GM21717 (cell line): ENCODE measurements at regions not wholly inside any gene's neighbourhood (a gene's known extent, or its start where the extent isn't known, plus 50 kb on each side); places are given as distances from the start of the nearest gene placed in this dataset.
"Not testable (repeated sequence)": the region's sequence is repeated elsewhere in the genome, so short reads cannot be mapped to it uniquely, and the experiment has no call there.

ENCODE experiments used
- ATAC-seq: cut with Tn5 transposase; IDR thresholded peaks from one replicate; pipeline ENCODE4 v1.9.1; 2021; ENCODE audit warnings: mild to moderate bottlenecking, moderate library complexity; ENCODE audit not compliant: unreplicated experiment

DNA sequence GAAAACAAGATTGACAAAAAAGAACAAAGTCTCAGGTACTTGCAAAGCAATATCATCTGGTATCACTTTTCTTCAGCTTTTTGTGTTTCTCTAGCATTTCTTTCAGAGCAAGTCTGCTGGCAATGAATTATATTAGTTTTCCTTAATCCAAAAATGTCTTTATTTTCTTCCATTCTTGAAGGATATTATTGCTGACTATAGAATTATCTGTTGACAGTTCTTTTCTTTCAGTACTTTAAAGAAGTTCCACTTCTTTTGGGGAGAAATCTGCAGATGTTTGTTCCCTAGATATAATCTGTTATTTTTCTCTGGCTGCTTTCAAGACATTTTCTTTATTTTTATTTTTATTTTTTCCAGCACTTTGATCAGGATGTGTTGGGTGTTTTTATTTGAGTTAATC is 161.8 kb upstream of the SPRED2 start:
- no peak for ATAC-seq

DNA sequence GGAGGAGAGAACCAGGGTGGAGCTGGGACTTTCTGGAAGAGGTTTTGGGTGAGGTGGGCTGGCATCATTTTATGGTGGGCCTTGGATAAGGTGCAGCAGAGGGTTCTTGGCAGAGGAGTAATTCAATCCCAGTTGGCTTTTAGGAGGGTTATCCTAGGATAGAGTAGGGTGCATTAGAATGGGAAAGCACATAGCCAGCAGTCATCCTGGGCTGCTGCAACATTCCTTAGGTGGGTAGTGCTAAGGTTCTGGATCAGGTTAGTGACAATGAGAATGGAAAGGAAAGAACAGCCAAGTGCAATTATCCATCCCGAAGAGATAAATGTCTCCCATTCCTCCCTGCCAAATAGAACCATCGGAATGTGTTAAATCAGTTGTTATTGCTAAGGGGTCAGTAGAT is 157.3 kb upstream of the SPRED2 start:
- no peak for ATAC-seq

DNA sequence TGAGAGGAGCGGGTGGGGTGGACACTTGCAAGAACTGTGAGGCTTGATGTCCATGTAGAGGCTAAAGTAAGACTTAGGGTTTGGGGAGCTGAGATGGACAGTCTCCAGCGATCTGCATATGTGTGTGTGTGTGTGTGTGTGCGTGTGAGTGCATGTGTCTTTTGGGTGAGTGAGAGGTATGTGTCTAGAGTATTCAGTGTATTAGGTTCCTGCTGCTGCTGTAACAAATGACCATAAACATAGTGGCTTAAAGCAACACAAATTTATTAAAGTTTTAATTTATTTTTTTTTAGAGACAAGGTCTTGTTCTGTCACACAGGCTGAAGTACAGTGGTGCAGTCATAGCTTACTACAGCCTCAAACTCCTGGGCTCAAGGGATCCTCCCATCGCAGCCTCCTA is 155.4 kb upstream of the SPRED2 start:
- ATAC-seq: no peak

DNA sequence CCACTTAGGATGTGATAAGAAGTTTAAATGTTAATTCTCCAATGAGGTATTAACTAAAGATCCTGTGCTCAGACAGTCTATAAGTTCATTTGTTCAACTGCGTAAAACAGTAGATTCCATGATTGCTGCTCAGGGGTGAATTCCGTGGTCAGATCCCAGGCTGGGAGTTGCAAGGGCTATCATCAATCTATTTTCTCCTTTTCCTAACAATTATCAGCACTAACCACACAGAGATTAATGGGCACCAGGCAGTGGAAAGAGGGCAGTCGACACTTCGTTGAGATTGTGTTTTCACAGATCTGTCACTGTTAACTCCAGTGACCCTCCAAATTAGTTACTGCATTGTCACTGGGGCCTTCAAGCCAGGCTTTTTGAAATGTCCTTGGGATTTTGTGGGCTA is 154.1 kb upstream of the SPRED2 start:
- ATAC-seq: no peak

DNA sequence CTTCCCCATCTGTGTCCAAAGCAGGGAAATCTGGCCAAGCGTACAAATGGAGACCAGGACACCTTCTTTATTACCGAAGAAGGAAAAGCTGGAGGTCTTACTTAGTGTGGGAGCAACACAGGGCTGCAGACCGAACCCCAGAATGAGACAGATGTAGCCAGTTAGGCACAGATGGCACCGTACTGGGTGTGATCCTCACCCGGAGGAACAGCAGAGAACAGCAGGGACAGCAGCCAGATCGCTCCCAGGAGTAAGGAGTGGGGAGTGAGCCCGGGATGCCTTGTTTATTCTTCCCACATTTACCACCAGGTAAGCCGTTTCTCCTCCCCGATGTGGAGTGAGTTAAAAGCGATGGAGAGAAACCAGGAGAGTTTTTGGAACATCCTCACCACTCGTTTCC is 150.7 kb upstream of the SPRED2 start:
- no peak for ATAC-seq

DNA sequence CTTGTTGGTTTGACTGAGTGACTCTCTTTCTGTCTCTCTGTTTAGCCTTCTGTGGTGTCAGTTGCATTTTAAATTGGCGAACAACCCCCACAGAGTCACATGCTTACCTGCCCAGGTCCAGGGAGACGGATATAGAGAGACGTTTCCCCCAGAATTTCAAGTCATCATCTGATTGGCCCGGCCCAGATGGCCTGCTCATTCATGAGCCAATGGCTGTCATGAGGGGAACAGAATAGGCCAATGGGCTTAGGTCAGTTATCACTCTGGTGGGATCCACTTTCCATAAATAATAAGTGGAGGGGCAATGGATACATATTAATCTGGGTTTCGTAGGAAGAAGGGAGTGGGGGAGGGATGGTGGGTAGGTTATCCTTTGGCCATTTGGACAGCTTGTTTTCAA is 150.0 kb upstream of the SPRED2 start:
- ATAC-seq: no peak

DNA sequence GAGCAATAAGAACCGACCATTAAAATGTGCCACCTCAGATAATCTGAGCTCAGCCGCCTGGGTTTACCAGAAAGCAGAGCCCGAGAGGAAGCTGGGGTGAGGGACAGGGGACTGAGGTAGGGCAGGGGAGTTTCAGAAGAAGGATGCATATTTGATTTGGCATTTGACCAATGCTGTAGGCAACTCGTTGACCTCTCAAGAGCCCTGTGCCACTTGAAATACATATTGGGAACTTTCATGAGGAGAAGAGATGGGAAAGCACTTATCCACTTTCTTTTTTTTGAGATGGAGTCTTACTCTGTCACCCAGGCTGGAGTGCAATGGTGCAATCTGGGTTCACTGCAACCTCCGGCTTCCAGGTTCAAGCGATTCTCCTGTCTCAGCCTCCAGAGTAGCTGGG is 148.4 kb upstream of the SPRED2 start:
- ATAC-seq: no peak

DNA sequence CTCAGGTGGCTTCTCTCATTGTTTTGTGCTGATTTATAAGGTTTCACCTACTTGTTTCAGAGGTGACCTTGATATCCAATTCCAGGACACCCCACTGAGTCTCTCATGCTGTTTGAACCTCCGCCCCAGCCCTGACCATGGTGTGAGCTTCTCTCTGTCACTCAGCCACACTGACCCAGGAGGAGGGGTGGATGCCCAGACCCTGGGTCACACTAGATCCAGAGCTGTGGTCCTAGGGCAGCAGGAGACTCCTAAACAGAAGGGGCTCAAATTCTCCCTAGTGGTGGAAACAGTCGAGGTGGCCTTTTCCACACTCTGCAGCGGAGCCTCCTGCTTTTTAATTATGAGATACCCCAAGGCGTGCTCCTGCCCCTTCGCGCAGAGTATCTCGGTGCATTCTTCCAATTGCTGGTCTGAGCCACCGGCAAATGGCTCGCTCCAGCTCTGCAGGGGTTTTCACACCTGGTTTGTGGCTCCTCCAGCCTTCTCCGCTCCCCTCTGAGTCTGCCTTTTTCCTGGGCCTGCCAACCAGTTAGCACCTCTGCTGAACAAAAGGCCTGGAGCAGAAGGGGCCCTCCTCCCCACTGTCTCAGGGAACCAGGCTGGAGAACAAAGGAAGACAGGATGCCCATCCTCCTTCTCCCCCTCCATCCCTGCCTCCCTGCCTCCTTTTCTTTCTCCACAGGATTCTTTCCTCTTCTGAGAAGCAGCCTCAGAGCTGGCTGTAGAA is 147.3 kb upstream of the SPRED2 start:
- no peak for ATAC-seq

DNA sequence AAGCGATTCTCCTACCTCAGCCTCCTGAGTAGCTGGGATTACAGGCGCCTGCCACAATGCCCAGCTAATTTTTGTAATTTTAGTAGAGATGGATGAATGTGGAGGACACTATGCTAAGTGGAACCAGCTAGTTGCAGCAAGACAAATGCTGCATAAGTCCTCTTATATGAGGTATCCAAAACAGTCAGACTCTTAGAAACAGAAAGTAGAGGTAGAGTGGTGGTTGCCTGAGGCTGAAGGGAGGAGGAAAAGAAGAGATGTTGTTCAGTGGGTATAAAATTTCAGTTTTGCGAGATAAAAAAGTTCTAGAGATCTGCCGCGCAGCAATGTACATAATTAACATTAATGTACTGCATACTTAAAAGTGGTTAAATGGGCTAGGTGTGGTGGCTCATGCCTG is 145.3 kb upstream of the SPRED2 start:
- ATAC-seq: no peak

DNA sequence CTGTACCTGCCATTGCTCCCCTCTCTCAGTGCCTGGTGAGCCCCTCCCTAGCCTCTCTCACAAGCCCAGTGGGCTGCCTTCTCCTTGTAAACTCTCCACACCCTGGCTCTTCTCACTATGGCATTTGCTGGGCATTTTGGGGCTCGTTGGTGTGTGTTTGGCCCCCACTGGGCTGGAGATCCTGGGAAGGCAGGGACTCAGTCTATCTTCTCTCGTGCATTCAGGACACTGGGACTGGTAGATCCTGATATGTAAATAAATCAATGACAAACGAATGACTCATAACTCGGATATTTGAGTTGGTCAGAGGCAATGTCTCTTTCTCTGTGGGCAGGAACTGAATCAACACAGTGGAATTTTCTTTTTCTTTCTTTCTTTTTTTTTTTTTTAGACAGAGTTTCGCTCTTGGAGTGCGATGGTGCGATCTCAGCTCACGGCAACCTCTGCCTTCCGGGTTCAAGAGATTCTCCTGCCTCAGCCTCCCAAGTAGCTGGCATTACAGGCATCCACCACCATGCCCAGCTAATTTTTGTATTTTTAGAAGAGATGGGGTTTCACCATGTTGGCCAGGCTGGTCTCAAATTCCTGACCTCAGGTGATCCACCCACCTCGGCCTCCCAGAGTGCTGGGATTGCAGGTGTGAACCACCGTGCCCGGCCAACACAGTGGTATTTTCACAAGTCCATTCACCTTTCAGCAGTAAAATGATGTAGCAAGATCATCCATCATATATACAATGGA is 144.6 kb upstream of the SPRED2 start:
- ATAC-seq: no peak

DNA sequence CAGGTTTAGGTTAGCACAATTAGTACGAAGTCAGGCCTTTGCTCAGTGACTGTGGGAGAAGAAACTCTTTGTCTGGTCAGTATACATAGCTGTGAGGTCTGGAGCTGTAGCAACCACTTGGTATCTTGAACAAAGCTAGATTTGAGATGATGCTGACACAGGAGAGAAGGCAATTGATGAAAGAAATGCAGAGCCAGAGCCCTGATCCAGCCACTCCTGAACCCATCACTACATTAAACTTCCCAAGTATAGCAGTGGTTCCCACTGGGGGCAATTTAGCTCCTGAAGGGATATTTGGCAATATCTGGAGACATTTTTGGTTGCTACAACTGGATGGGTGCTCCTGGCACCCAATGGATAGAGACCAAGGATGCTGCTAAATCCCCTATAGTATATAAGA is 143.9 kb upstream of the SPRED2 start:
- ATAC-seq: no peak

DNA sequence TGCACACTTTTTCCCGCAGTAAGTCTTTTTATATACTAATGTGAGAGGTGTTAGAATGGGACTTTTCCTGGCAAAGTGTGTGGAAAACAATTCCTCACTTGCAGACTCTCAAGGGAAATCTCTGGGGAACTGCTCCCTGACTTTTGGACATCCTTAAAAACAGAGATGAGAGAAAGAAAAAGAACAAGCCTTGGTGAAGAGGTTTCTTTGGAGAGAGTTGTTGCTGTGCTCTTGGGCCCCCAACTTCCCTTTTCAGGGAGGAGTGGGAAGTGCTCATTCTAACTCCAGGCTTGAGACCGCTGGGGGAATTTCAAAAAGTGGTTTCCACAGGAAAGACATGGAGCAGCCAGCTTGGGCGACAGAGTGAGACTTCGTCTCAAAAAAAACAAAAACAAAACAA is 142.6 kb upstream of the SPRED2 start:
- no peak for ATAC-seq

DNA sequence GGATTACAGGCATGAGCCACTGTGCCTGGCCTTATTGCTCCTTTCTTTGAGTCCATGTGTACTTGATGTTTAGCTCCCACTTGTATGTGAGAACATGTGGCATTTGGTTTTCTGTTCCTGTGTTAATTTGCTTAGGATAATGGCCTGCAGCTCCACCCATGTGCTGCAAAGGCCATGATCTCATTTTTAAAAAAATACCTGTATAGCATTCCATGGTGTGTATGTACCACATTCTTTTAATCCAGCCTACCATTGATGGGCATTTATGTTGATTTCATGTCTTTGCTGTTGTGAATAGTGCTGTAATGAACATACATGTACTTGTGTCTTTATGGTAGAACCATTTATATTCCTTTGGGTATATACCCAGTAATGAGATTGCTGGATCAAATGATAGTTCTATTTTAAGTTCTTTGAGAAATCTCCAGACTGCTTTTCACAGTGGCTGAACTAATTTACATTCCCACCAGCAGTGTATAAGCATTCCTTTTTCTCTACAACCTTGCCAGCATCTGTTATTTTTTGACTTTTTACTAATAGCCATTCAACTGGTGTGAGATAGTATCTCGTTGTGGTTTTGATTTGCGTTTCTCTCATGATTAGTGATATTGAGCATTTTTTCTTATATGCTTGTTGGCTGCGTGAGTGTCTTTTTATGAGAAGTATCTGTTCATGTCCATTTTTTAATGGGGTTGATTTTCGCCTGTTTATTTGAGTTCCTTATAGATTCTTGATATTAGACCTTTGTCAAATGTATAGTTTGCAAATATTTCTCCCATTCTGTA is 136.4 kb upstream of the SPRED2 start:
- not testable (repeated sequence) for ATAC-seq

DNA sequence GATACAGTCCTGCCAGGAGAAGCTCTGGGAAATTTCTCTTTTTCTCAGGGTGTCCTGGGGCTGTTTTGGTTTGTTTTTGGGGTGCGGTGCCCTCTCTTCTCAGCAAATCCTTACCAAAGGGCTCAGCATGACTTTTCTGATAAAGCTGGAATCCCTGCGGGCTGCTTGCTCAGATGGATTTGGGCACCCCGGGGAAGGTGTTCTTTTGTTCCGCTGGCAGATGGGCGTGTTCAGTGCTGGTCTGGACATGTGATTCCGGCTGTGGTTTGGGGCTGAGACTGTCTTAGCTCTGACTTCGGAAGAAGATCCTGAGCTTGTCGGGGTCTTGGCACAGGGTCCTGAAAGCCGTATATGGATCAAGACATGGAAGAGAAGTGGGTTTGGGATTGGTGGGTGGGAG is 134.2 kb upstream of the SPRED2 start:
- ATAC-seq: no peak

DNA sequence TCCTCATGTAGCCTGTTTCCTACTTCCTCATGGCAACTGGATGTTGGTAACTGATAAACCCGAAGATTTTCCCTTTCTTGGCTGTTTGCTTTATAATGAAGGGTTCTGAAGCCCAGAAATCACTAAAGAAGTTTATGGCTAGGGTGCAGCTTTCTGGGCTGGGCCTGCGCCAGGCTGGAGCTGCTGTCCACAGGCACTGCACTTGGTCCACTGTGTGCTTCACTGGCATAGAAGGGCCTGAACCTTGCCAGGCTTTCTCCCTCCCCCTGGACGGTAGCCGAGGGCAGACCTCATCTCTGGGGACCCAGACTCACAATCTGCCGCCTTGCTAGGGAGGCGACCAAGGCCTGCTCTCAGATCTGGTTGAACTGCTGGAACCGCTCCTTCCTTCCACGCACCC is 133.3 kb upstream of the SPRED2 start:
- ATAC-seq: no peak

DNA sequence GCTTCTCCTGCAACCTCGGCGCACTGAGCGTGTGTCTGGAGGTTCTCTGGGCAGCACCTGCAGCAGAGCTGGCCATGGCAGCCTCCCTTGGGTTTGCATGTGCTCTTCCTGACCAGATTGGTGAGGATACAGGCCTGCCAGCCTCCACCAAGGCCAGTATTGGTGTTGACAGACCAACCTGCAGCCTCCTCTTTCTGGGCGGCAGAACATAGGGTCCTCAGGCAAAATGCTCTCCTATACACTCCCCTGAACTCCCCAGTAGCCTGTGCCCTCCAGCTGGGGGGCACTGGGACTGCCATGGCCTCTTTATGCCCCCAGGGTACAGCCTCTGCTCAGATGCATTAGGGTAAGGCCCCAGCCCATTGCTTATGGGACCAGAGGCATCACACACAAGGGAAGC is 131.9 kb upstream of the SPRED2 start:
- no peak for ATAC-seq

DNA sequence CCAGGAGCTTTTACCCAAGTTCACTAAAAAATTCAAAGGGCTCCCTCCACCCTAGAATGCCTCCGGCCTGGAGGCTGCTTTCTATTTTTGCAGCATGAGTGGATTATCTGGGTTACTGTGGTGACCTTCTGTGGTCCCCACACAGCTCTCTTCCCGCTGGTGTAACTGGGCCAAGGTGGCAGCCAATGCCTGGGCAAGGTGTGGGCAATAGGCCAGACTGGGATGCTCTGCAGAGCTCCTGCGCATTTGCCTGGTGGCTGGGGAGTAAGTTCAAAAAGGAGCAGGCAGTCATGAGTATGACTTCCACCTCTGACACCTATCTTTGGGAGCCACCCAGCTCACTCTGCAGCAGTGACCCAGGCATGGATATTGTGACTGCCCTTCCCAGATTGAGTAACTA is 130.5 kb upstream of the SPRED2 start:
- no peak for ATAC-seq

DNA sequence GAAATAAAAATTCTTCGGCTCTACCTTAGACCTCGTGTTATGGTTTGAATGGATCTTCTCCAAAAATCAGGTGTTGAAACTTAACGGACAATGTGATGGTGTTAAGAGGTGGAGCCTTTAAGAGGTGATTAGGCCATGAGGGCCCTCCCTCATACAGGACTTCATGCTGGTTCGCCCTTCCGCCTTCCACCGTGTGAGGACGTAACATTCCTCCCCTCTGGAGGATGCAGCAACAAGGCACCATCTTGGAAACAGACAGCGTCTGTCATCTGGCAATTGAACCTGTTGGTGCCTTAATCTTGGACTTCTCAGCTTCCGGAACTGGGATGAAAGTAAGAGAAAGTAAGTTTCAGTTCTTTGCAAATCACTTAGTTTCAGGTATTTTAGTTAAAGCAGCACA is 126.3 kb upstream of the SPRED2 start:
- ATAC-seq: no peak

DNA sequence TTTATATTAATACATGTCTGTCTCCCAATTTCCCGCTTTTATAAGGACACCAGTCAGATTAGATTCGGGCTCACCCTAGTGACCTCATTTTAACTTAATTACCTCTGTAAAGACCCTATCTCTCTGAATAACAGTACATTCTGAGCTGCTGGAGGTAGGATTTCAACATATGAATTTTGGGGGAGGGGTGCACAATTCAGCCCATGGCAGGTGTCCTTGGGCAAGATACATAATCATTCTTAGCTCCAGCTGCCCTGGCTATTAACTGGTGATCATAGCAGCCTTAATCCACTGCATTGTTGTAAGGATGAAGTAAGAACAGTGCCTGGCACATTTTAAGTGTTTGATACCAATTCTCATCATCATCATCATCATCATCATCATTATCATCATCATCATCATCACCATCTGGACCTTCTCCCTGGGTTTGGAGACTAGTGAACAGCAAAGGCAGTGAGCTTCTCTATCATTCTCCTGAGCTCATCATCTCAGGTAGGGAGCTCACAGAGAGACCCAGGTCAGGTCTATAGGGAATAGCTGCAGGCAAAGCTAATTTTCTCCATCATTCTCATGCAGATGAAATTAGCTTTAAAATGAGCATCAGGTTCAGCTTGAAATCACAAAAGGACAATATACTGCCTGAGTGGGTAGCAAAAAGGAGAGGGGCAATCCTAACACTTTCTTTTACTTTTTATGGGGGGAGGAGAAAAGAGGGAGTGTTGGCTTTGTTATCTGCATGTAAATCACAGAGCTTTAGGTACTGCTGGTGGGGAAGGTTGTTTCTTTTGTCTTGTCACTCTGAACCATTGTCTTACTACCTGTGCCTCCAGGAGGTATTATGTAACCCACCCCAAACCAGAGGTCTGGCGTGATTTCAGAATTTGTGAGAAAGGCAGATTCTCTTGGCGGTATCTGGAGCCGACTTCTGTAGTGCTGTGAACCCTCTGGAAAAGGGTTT is 125.5 kb upstream of the SPRED2 start:
- ATAC-seq: no peak

DNA sequence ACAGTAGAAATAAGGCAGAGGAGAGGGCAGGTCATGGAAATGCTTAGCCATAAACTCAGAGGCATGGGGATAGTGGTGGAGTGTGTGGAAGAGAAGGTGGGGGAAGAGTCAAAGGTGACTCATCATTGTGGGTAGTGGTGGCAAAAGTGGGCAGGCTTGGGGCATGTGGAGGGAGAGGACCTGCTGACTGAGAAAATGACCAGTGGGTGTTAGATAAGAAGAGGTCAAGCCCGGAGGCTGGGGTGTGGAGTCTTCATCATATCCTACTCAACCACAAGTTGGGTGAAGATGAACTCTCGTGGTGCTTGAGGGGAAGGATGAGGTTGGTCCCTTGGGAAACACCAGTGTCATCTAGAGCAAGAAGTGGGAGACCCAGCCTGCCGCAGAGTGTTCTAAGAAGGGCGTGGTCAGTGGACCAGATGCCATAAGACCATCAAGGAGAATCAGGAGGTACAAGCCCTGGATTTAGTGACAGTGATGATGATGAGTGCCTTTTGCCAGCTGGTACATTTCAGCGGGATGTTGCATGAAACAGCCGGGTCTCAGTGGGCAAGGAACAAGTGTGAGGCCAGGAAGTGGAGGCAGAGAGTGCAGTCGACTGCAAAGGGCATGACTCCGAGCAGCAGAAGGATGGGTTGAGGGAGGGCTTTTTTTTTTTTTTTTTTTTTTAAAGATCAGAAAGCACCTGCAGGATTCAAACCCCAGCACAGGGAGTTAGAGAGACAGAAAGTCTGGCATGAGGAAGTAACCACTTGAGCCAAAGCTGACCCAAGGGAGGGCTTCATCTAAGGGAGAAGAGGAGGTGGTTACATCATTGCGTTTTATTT is 122.6 kb upstream of the SPRED2 start:
- ATAC-seq: peak; percentile 61
